GM12878 (cell line): ENCODE measurements at regions not wholly inside any gene's neighbourhood (a gene's known extent, or its start where the extent isn't known, plus 50 kb on each side); places are given as distances from the start of the nearest gene placed in this dataset.

Experiments used
- ATAC-seq: fragments of 200-7000 bp; cut with Tn5 transposase; 3 replicates; pipeline ENCODE4 v1.9.1; 2020; ENCODE audit warnings: mild to moderate bottlenecking, moderate library complexity
- BruUV-seq: library from RNA; stranded (reverse); fragments of 400-500 nt; replicated peaks from 2 replicates; lab custom pipeline; 2021; lab: Mats Ljungman, UMichigan
- CTCF ChIA-PET: fragments of 300-600 bp; sonication (Branson Sonifier 250); formaldehyde crosslinking; extraction: SDS; loops from one replicate; lab custom pipeline; 2021; ENCODE audit warnings: inconsistent platforms; lab: Yijun Ruan, JAX
- POLR2A ChIA-PET: fragments of 350-600 bp; formaldehyde crosslinking; extraction: SDS; loops from one replicate; lab custom pipeline; 2021; ENCODE audit warnings: inconsistent platforms; lab: Charles Lee
- RAD21 ChIA-PET: fragments of 300-600 bp; sonication (Branson Sonifier 250); formaldehyde crosslinking; loops from one replicate; lab custom pipeline; 2023; ENCODE audit warnings: antibody characterized with exemption; ENCODE audit not compliant: unreplicated experiment; lab: Charles Lee
- SMC1A ChIA-PET: fragments of 300-600 bp; sonication (Branson Sonifier 250); formaldehyde crosslinking; loops from one replicate; lab custom pipeline; 2023; ENCODE audit not compliant: unreplicated experiment, uncharacterized antibody; lab: Charles Lee
- DNase-seq: peaks from one replicate; pipeline ENCODE4 v3.0.0-alpha.2; 2011; ENCODE audit warnings: low read depth, low spot score
- FAIRE-seq: peaks from 3 replicates; lab custom pipeline; 2011; peaks lifted over from hg19 to GRCh38; lab: Jason Lieb, UNC
- H2AFZ ChIP-seq: 2 replicates; pipeline ENCODE4 v1.6.0; 2011; ENCODE audit warnings: low read depth, low read length, control low read depth; ENCODE audit not compliant: control insufficient read depth
- H3K27ac ChIP-seq: 2 replicates; pipeline ENCODE4 v1.5.1; 2011; ENCODE audit warnings: control low read depth; ENCODE audit not compliant: control insufficient read depth, insufficient read depth
- H3K27me3 ChIP-seq, 2 experiments: replicated peaks in 1 of 2; 2 replicates each; pipeline versions ENCODE4 v1.6.0 to v1.6.1; 2011; ENCODE audit warnings: low read length in 1 of 2; ENCODE audit not compliant: control insufficient read depth in 2 of 2, insufficient read depth in 2 of 2
- H3K36me3 ChIP-seq, 2 experiments: 2 replicates each; pipeline ENCODE4 v1.5.1; 2011; ENCODE audit warnings: low read length in 1 of 2; ENCODE audit not compliant: control insufficient read depth in 2 of 2, insufficient read depth in 2 of 2
- H3K4me1 ChIP-seq: 2 replicates; pipeline ENCODE4 v1.6.1; 2011; ENCODE audit warnings: mild to moderate bottlenecking, low read length, moderate library complexity, mixed read lengths; ENCODE audit not compliant: control insufficient read depth, insufficient read depth
- H3K4me2 ChIP-seq: 2 replicates; pipeline ENCODE4 v1.6.0; 2011; ENCODE audit warnings: control low read depth; ENCODE audit not compliant: control insufficient read depth, insufficient read depth
- H3K4me3 ChIP-seq: fragments of 200-600 bp; sonication (generic); 2 replicates; pipeline ENCODE4 v1.5.1; 2016
- H3K79me2 ChIP-seq: 2 replicates; pipeline ENCODE4 v1.6.0; 2011; ENCODE audit warnings: low read length; ENCODE audit not compliant: control insufficient read depth, insufficient read depth
- H3K9ac ChIP-seq: 2 replicates; pipeline ENCODE4 v1.8.0; 2011; ENCODE audit warnings: low read length, control low read depth, mixed read lengths; ENCODE audit not compliant: control insufficient read depth, insufficient read depth
- H3K9me3 ChIP-seq: replicated peaks from 3 replicates; pipeline ENCODE4 v1.5.1; 2011; ENCODE audit warnings: mild to moderate bottlenecking, low read length; ENCODE audit not compliant: control insufficient read depth, insufficient read depth
- H4K20me1 ChIP-seq: 2 replicates; pipeline ENCODE4 v1.6.0; 2011; ENCODE audit not compliant: control insufficient read depth, insufficient read depth
- BHLHE40 ChIP-seq, 2 experiments: fragments of 450-650 bp in 1 of 2; IDR thresholded peaks; 2 replicates each; pipeline ENCODE4 v1.6.1; 2011 to 2017; ENCODE audit warnings: low read depth in 2 of 2, borderline replicate concordance in 1 of 2, improper control_type of control experiment in 1 of 2, low read length in 1 of 2, mild to moderate bottlenecking in 1 of 2
- BMI1 ChIP-seq: fragments of 450-650 bp; IDR thresholded peaks from 2 replicates; pipeline ENCODE4 v1.6.1; 2016; ENCODE audit warnings: mild to moderate bottlenecking, moderate library complexity, borderline replicate concordance
- CHD2 ChIP-seq: IDR thresholded peaks from 2 replicates; pipeline ENCODE4 v1.6.1; 2011; ENCODE audit warnings: low read depth, low read length, improper control_type of control experiment, borderline replicate concordance
- ESRRA ChIP-seq: IDR thresholded peaks from 2 replicates; pipeline ENCODE4 v1.6.1; 2012; ENCODE audit warnings: mild to moderate bottlenecking, low read length, improper control_type of control experiment
- ETV6 ChIP-seq, 2 experiments: fragments of 450-650 bp in 1 of 2; IDR thresholded peaks in 1 of 2; conservative IDR thresholded peaks in 1 of 2; 2 replicates each; pipeline ENCODE4 v1.6.1; 2014; ENCODE audit warnings: antibody characterized with exemption in 1 of 2, borderline replicate concordance in 1 of 2, low read depth in 1 of 2, mild to moderate bottlenecking in 1 of 2, moderate library complexity in 1 of 2
- FOS ChIP-seq: IDR thresholded peaks from 3 replicates; pipeline ENCODE4 v1.6.1; 2011; ENCODE audit warnings: borderline replicate concordance; ENCODE audit not compliant: insufficient read length; ENCODE audit errors: extremely low read depth
- GABPA ChIP-seq: IDR thresholded peaks from 2 replicates; pipeline ENCODE4 v1.6.1; 2014; ENCODE audit warnings: antibody characterized with exemption, low read depth, mild to moderate bottlenecking, inconsistent platforms
- IRF4 ChIP-seq: IDR thresholded peaks from 2 replicates; pipeline ENCODE4 v1.6.1; 2011; ENCODE audit warnings: low read depth, low read length
- KAT2A ChIP-seq: conservative IDR thresholded peaks from 2 replicates; pipeline ENCODE4 v1.6.1; 2011; ENCODE audit warnings: low read depth, low read length; ENCODE audit not compliant: control insufficient read depth
- KDM1A ChIP-seq: fragments of 200-600 bp; sonication (generic); IDR thresholded peaks from 2 replicates; pipeline ENCODE4 v1.6.1; 2016; ENCODE audit warnings: borderline replicate concordance
- MYC ChIP-seq: IDR thresholded peaks from 2 replicates; pipeline ENCODE4 v1.6.1; 2011; ENCODE audit warnings: mild to moderate bottlenecking, low read length, moderate library complexity, inconsistent platforms; ENCODE audit not compliant: insufficient read depth, insufficient replicate concordance, insufficient read length, severe bottlenecking
- NFIC ChIP-seq: IDR thresholded peaks from 2 replicates; pipeline ENCODE4 v1.6.1; 2012; ENCODE audit warnings: low read depth, mild to moderate bottlenecking, inconsistent platforms, low read length, moderate library complexity
- NFYB ChIP-seq: IDR thresholded peaks from 2 replicates; pipeline ENCODE4 v1.6.1; 2011; ENCODE audit warnings: low read depth, mild to moderate bottlenecking, low read length, improper control_type of control experiment, moderate library complexity; ENCODE audit not compliant: insufficient read depth
- PML ChIP-seq: IDR thresholded peaks from 2 replicates; pipeline ENCODE4 v1.6.1; 2012; ENCODE audit warnings: low read length, inconsistent platforms
- RB1 ChIP-seq: fragments of 450-650 bp; formaldehyde crosslinking; IDR thresholded peaks from 2 replicates; pipeline ENCODE4 v1.6.1; 2017; ENCODE audit warnings: mild to moderate bottlenecking, borderline replicate concordance
- TAF1 ChIP-seq: IDR thresholded peaks from 2 replicates; pipeline ENCODE4 v1.6.1; 2011; ENCODE audit warnings: mild to moderate bottlenecking, low read depth, low read length, borderline replicate concordance
- ZNF207 ChIP-seq: fragments of 450-650 bp; IDR thresholded peaks from 2 replicates; pipeline ENCODE4 v1.6.1; 2014; ENCODE audit warnings: antibody characterized with exemption, mild to moderate bottlenecking, borderline replicate concordance
- ZNF217 ChIP-seq: fragments of 450-650 bp; IDR thresholded peaks from 2 replicates; pipeline ENCODE4 v1.6.1; 2017; ENCODE audit warnings: antibody characterized with exemption, mild to moderate bottlenecking
- ZZZ3 ChIP-seq: IDR thresholded peaks from 2 replicates; pipeline ENCODE4 v1.6.1; 2011; ENCODE audit warnings: low read depth; ENCODE audit not compliant: control insufficient read depth, insufficient read length
- WGBS: methylation state at CpG from one replicate; pipeline ENCODE4 v1.1.6; 2016; ENCODE audit warnings: low lambda C conversion rate; ENCODE audit not compliant: insufficient replicate concordance, insufficient coverage; ENCODE audit errors: missing lambda C conversion rate; 5-methylcytosine and 5-hydroxymethylcytosine counted together
- in situ Hi-C: fragments of 300-500 bp; cut with MboI; formaldehyde crosslinking; loops from 9 replicates; pipeline ENCODE4 v1.14.3; 2018; ENCODE audit warnings: mixed read lengths
- intact Hi-C: fragments of 100-400 bp; cut with micrococcal nuclease; formaldehyde crosslinking; loops from one replicate; pipeline ENCODE4 v1.14.2; 2022; ENCODE audit not compliant: unreplicated experiment
- TF ChIP-seq, protein P1 (sequence below): IDR thresholded peaks from 2 replicates; pipeline ENCODE4 v1.6.1; 2012; ENCODE audit warnings: low read depth, low read length, improper control_type of control experiment
- TF ChIP-seq, protein P2 (sequence below): fragments of 450-650 bp; IDR thresholded peaks from 2 replicates; pipeline ENCODE4 v1.6.1; 2017; ENCODE audit warnings: mild to moderate bottlenecking, moderate library complexity

DNA sequence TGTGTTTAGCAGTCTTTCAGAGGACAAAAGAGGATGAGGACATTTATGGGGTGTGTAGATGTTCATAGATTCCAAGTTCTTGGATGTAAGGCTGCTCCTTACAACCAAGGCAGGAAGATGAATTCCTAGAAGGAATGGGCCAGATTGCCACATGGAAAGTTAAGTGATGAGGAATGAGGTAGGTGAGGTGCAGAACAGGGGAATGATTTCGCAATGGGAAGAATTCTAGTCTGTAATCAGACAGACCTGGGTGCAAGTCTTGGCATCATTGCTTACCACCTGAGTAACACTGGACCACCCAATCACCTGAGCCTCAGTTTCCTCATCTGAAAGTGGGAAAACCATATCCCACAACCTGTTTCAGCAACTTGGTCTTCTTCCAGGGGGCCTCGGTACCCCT lies 174.9 kb downstream of the IER5 start (continued):
- TF ChIP-seq, protein P1, sequence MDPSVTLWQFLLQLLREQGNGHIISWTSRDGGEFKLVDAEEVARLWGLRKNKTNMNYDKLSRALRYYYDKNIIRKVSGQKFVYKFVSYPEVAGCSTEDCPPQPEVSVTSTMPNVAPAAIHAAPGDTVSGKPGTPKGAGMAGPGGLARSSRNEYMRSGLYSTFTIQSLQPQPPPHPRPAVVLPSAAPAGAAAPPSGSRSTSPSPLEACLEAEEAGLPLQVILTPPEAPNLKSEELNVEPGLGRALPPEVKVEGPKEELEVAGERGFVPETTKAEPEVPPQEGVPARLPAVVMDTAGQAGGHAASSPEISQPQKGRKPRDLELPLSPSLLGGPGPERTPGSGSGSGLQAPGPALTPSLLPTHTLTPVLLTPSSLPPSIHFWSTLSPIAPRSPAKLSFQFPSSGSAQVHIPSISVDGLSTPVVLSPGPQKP = no peak
- no peak for TF ChIP-seq ZNF217
- TF ChIP-seq KAT2A = no peak
- no peak for TF ChIP-seq RB1
- TF ChIP-seq, all 136 proteins: peak for 0

DNA sequence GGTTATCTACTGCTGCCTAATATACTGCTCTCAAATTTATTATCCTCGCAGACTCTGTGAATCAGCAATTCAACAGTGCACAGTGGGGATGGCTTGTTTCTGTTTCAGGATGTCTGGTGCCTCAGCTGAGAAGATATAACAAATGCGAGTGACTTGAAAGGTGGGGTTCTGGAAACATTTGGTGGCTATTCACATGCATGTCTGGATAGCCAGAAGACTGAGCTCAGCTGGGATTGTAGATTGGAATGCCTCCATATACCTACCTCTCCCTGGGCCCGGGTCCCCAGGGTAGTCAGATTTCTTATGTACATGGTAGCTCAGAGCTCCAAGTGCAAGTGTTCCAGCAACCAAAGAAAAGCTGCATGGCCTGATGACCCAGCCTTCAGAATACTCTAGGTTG lies 176.3 kb downstream of the IER5 start:
- DNase-seq (no peak), FAIRE-seq (no peak), ATAC-seq (no peak)
- peaks cover 0 to 2% of the 10 kb centered on the region in 2 experiments; a peak in 3 of 4 replicates for H3K27me3 ChIP-seq
- POLR2A ChIA-PET = no interaction called here
- WGBS = 31% methylated on average over 3 of the region's 3 CpGs
- H4K20me1 ChIP-seq = no peaks in the 10 kb centered on the region
- no peak overlapping the region for H3K27ac ChIP-seq
- CTCF ChIA-PET = interaction anchor here (0.8 to 0.9 kb wide), 2 partner anchors 62 to 161 kb away, joined by 3 to 4 read pairs; no protein-coding TSS in a partner anchor
- no peaks in the 10 kb centered on the region for H3K36me3 ChIP-seq
- intact Hi-C loops = no loop called here
- no peaks in the 10 kb centered on the region for H3K79me2 ChIP-seq
- no peak overlapping the region for H3K9ac ChIP-seq
- no peaks in the 10 kb centered on the region for H3K4me1 ChIP-seq
- no peak overlapping the region for H2AFZ ChIP-seq
- RAD21 ChIA-PET = no interaction called here
- H3K9me3 ChIP-seq = no peaks in the 10 kb centered on the region
- no TSS peak for BruUV-seq
- SMC1A ChIA-PET = no interaction called here
- in situ Hi-C loops = no loop called here
- H3K4me3 ChIP-seq = no peak overlapping the region
- no peak overlapping the region for H3K4me2 ChIP-seq
- TF ChIP-seq NFYB (no peak), MYC (no peak), FOS (no peak), CHD2 (no peak), BHLHE40 (IDR thresholded peaks at IDR 0.05; ENCODE audit: borderline replicate concordance in 1 of 2, low read depth in 2 of 2, low read length in 1 of 2) (no peak), KDM1A (no peak), ESRRA (no peak), TAF1 (no peak), PML (no peak), NFIC (no peak), ZZZ3 (no peak), GABPA (no peak), IRF4 (no peak), ZNF207 (no peak), ETV6 (conservative IDR thresholded peaks at IDR 0.05 in 1 of 2, IDR thresholded peaks at IDR 0.05 in 1 of 2; ENCODE audit: borderline replicate concordance in 1 of 2, low read depth in 1 of 2) (no peak), BMI1 (no peak)
- TF ChIP-seq, protein P2, sequence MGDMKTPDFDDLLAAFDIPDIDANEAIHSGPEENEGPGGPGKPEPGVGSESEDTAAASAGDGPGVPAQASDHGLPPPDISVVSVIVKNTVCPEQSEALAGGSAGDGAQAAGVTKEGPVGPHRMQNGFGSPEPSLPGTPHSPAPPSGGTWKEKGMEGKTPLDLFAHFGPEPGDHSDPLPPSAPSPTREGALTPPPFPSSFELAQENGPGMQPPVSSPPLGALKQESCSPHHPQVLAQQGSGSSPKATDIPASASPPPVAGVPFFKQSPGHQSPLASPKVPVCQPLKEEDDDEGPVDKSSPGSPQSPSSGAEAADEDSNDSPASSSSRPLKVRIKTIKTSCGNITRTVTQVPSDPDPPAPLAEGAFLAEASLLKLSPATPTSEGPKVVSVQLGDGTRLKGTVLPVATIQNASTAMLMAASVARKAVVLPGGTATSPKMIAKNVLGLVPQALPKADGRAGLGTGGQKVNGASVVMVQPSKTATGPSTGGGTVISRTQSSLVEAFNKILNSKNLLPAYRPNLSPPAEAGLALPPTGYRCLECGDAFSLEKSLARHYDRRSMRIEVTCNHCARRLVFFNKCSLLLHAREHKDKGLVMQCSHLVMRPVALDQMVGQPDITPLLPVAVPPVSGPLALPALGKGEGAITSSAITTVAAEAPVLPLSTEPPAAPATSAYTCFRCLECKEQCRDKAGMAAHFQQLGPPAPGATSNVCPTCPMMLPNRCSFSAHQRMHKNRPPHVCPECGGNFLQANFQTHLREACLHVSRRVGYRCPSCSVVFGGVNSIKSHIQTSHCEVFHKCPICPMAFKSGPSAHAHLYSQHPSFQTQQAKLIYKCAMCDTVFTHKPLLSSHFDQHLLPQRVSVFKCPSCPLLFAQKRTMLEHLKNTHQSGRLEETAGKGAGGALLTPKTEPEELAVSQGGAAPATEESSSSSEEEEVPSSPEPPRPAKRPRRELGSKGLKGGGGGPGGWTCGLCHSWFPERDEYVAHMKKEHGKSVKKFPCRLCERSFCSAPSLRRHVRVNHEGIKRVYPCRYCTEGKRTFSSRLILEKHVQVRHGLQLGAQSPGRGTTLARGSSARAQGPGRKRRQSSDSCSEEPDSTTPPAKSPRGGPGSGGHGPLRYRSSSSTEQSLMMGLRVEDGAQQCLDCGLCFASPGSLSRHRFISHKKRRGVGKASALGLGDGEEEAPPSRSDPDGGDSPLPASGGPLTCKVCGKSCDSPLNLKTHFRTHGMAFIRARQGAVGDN = no peak
